ENCODE measurements at regions not wholly inside any gene's neighbourhood (a gene's known extent, or its start where the extent isn't known, plus 50 kb on each side); places are given as distances from the start of the nearest gene placed in this dataset.

DNA sequence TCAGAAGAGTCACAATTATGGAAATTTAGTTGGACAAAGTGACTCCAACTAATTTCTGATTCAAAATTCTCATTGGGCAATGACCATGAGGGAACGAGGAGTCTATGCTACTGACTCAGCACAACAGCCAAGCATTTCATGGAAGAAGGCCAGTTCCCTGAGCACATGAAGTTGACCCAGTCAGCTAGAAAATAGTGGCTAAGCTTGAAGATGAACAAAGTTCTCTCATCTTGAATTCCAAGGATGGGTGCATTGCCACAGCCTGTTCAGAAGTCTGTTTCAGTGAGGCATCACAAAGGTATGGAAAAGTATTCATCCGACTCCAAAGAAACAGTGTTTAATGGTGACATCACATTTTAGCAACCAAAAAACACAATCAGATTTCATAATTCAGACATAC lies 676.9 kb downstream of the HACE1 start:
- peak; percentile 94 for DNase-seq (ENCODE audit: low read depth)

DNA sequence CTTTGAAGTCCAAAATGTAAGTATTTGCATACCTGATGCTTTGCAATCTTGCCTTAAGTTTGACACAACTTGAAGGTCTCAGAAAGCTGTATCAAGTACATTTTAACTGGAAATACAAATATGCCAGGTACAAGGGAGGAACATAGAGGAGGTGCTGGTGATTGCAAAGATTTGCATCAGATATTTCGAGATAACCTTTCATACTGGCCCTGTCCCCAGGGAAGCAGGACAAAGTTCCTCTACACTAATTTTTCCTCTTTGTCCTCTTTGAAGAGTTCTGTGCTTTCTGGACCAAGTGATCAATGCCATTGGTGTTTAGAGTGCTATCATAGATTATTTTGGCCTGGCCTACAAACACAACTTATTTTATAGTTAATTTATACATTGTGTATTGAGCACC lies 686.1 kb downstream of the HACE1 start:
- no peak for DNase-seq (ENCODE audit: low read depth)
- H3K4me3 ChIP-seq (ENCODE audit: low read depth, low read length) = no peak overlapping the region

More for the DNA sequence above, 676.9 kb downstream of the HACE1 start:
- no peak overlapping the region for H3K4me3 ChIP-seq (ENCODE audit: low read depth, low read length)

DNA sequence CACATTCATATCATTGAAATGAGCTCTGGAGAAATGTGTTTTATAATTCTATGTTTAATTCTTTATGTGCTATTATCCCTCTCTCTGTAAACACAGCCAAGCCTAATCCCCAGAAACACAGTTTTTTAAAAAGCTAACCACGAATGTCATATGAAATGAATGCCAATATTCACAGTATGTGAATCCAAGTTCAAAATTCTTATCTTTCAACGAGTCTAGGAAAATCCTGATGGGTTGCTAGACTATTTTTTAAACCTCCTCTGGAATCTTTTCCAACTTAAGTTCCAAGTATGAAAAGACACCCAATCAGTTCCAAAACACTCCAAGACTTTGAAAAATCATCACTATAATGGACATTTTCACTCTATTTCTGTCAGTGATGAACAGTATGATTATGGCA lies 689.3 kb downstream of the HACE1 start:
- no peak for DNase-seq (ENCODE audit: low read depth)
- H3K4me3 ChIP-seq (ENCODE audit: low read depth, low read length) = no peak overlapping the region

- no peak for DNase-seq (ENCODE audit: low read depth)
- H3K4me3 ChIP-seq (ENCODE audit: low read depth, low read length) = no peak overlapping the region
These were observed 693.6 kb downstream of the HACE1 start for GRCh38 chr6:104166055-104166668.

DNA sequence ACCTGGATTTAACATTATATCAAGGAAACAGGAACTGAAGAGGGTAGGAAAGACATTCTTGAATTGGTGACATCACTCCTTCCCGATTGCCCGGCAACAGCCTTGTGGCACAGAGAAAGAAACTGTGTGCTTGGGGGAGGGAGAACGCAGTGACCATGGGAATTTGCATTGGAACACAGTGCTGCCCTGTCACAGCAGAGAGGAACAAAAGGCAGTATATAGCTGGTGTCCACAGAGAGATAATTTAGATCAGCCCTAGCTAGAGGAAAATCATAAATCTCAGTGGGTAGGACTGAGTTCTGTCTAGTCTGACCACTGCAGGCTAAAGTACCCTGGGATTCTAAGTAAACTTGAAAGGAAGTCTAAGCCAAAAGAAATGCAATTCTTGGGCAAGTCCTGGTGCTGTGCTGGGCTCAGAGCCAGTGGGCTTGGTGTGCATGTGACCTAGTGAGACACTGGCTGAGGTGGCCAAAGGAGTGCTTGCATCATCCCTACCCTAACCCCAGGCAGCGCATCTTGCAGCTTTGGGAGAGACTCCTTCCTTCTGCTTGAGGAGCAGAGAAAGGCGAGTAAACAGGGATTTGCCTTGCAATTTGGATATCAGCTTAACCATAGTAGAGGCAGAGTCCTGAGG lies 697.6 kb downstream of the HACE1 start:
- no peak overlapping the region for H3K4me3 ChIP-seq (ENCODE audit: low read depth, low read length)
- peak; percentile 95 for DNase-seq (ENCODE audit: low read depth)

GRCh38 chr6:104159045-104159618 lies 700.6 kb downstream of the HACE1 start:
- no peak for DNase-seq (ENCODE audit: low read depth)
- no peak overlapping the region for H3K4me3 ChIP-seq (ENCODE audit: low read depth, low read length)

GRCh38 chr6:104143757-104144156 lies 716.0 kb downstream of the HACE1 start:
- H3K4me3 ChIP-seq (ENCODE audit: low read depth, low read length) = no peak overlapping the region
- DNase-seq (ENCODE audit: low read depth) = no peak

DNA sequence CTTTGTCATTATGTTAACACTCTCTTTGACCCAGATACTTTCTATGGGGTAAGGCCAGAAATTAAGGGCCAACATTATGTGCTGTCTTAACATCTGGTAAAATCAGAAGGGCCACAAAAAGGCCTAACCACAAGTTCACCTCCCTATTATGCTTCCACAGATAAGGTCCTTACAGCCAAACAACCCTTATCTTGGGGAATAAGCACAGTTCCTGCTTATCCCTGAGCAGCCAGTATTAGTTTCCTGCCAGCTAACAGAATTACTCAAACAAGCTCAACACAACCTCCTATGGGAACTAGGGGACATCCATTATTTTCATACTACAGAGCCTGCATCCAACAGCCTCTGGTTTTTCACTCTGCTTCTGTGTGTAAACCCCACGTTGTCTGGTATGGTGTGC lies 724.8 kb downstream of the HACE1 start:
- DNase-seq (ENCODE audit: low read depth) = no peak
- H3K4me3 ChIP-seq (ENCODE audit: low read depth, low read length) = no peak overlapping the region

DNA sequence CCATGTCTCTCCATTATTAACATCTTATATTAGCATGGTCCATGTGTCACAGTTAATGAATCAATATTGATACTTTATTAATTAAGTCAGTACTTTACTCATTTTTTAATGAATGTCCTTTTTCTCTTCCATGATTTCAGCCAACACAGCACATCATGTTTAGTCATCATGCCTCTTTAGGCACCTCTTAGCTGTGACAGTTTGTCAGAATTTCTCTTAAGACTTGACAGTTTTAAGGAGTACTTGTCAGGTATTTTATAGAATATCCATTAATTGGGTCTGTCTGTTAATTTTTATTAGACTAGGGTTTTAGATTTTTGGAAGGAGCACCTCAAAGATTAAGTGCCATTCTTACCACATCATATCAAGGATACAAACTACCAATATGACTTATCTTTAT lies 729.4 kb downstream of the HACE1 start:
- no peak overlapping the region for H3K4me3 ChIP-seq (ENCODE audit: low read depth, low read length)
- no peak for DNase-seq (ENCODE audit: low read depth)

DNA sequence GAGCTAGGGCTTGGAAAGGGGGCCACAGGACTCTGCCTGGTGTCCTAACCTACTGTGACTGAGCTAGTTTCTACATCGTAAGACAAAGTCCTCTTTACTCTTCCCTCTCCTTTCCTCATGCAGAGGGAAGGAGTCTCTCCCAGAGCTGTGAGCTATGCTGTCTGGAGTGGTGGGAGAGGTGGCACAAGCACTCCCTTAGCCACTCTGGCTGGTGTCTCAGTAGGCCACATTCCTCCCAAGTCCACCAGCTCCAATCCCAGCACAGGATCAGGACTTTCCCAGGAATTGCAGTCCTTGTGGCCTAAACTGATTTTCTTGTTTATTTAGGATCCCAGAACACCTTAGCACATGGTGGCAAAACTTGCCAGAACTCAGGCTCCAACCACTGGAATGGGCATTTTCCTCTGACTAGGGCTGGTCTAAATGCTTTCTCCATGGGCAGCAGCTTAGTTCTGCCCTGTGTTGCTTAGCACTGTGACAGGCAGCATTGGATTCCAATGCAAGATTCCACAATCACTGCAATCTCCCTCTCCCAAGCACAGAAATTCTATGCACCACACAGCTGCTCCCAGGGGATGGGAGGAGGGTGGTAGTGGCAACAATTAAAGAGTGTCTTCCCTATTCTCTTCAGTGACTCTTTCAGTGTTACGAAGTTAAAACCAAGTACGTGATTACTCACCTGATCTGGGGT lies 733.3 kb downstream of the HACE1 start:
- no peak for DNase-seq (ENCODE audit: low read depth)
- no peak overlapping the region for H3K4me3 ChIP-seq (ENCODE audit: low read depth, low read length)

DNA sequence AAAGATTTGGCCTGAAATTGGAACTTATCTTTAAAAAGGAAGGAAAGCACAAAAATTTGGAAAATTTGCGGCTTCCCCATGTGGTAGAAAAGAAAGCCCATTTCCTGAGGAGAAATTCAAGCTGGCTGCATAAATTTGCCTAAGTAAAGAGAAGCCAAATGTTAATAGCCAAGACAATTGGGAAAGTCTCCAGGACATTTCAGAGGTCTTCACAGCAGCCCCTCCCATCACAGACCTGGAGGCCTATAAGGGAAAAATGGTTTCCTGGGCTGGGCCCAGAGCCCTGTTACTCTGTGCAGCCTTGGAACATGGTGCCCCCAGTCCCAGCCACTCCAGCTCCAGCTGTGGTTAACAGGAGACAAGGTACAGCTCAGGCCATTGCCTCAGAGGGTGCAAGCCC lies 736.5 kb downstream of the HACE1 start:
- DNase-seq (ENCODE audit: low read depth) = no peak
- no peak overlapping the region for H3K4me3 ChIP-seq (ENCODE audit: low read depth, low read length)

- DNase-seq (ENCODE audit: low read depth) = peak; percentile 66
- H3K4me3 ChIP-seq (ENCODE audit: low read depth, low read length) = no peak overlapping the region
These were observed 741.4 kb downstream of the HACE1 start for GRCh38 chr6:104118274-104118673.

DNA sequence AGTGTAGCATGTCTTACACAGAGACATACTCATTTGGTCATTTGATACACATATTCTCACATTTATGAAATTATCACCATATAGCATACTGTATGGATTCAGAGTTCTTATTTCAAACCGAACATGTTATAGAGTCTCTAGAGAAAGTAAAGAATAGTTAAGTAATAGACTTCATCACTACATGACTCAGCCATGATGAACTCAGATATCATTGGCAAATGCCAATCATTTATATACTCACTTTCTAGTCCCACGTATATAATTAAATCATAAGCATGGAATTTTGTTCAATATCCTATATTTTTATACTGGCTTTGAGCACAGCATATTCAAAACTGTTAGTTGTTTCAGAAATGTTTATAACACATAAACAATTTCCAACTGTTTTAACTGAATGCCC lies 749.9 kb downstream of the HACE1 start:
- H3K4me3 ChIP-seq (ENCODE audit: low read depth, low read length) = no peak overlapping the region
- DNase-seq (ENCODE audit: low read depth) = no peak

GRCh38 chr6:104108634-104109033 lies 751.1 kb downstream of the HACE1 start:
- DNase-seq (ENCODE audit: low read depth) = no peak
- H3K4me3 ChIP-seq (ENCODE audit: low read depth, low read length) = no peak overlapping the region

DNA sequence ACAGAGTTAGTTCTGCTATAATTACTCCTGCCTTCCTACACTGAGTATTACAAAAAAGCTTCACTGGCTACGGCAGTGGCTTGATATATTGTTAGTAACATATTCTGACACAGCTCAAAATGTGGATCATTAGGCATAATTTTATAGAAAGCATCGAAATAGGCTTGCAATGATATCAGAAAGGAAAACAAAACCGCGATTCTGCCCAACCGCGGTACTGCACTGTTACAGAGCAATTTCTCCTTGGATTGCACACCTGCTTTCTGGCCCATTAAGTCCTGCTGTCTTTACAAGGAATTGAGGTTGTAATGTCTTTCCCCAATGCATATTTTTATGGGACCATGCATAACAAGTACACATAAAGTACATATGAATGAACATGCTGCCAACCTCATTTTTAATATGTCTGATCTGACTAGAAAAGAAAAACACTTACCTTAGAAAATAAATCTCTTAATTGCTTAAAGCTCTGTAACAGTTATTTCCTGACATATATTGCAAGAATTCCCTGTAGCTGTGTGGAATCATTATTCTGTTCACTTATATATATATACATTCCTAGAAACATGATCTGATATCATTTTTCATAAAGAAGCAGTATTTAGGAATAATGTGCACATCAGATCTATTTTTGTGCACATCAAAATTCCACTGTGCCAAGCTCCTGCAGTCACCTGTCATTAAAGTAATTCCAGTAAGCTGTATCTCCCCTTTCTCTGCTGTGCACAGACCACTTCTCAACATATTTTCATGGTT lies 763.9 kb downstream of the HACE1 start:
- DNase-seq (ENCODE audit: low read depth) = no peak
- H3K4me3 ChIP-seq (ENCODE audit: low read depth, low read length) = no peak overlapping the region

- no peak overlapping the region for H3K4me3 ChIP-seq (ENCODE audit: low read depth, low read length)
- DNase-seq (ENCODE audit: low read depth) = no peak
These were observed 772.0 kb downstream of the HACE1 start for GRCh38 chr6:104087765-104088164.

GRCh38 chr6:104068281-104068680 lies 791.4 kb downstream of the HACE1 start:
- no peak overlapping the region for H3K4me3 ChIP-seq (ENCODE audit: low read depth, low read length)
- DNase-seq (ENCODE audit: low read depth) = no peak

- no peak for DNase-seq (ENCODE audit: low read depth)
- H3K4me3 ChIP-seq (ENCODE audit: low read depth, low read length) = no peak overlapping the region
These were observed 794.8 kb downstream of the HACE1 start for GRCh38 chr6:104064876-104065275.

DNA sequence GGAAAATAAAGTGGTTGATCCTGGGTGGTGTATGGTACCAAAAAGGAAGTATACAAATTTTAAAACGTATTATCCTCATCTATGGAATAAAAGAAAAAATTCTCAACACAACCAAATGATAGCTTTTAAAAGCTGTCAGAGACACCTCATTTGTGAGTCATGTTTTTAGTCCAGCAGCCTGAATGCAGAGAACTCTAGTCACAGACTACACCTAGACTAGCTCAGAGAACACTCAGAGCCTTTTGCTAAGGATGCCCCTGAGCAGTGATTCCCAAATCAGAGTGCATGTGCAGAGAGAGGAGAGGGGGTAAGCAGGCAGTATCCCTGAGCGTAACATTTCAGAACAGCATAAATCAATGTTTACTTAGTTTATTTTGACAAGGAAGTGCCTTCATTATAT lies 809.3 kb downstream of the HACE1 start:
- no peak for DNase-seq (ENCODE audit: low read depth)
- no peak overlapping the region for H3K4me3 ChIP-seq (ENCODE audit: low read depth, low read length)

- DNase-seq (ENCODE audit: low read depth) = no peak
- no peak overlapping the region for H3K4me3 ChIP-seq (ENCODE audit: low read depth, low read length)
These were observed 813.3 kb downstream of the HACE1 start for GRCh38 chr6:104046426-104046825.

Data from skeletal muscle cell (primary cell).